ENCODE measurements at regions not wholly inside any gene's neighbourhood (a gene's known extent, or its start where the extent isn't known, plus 50 kb on each side); places are given as distances from the start of the nearest gene placed in this dataset.

DNA sequence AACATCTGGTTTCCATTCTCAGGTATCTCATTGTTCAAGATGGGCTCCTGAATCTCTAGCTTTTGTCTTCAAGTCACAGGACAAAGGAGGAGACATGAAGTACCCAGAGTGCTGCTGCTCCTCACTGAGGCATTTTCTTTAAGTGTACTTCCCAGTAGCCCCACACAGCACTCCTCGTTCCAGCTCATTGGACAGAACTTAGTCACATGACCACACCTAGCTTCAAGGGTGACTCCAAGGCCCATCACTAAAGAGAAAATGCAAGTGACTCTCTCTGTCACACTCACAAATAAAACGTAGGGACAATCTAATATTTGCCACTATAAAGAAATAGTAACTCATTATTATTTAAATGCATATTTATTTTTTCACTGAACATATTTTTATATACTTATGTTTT, 58.3 kb upstream of the NEUROD6 start:
- in situ Hi-C loops (cut with HindIII; ENCODE audit: low sequenced_read_pairs) = no loop called here
- TF ChIP-seq, protein P1, sequence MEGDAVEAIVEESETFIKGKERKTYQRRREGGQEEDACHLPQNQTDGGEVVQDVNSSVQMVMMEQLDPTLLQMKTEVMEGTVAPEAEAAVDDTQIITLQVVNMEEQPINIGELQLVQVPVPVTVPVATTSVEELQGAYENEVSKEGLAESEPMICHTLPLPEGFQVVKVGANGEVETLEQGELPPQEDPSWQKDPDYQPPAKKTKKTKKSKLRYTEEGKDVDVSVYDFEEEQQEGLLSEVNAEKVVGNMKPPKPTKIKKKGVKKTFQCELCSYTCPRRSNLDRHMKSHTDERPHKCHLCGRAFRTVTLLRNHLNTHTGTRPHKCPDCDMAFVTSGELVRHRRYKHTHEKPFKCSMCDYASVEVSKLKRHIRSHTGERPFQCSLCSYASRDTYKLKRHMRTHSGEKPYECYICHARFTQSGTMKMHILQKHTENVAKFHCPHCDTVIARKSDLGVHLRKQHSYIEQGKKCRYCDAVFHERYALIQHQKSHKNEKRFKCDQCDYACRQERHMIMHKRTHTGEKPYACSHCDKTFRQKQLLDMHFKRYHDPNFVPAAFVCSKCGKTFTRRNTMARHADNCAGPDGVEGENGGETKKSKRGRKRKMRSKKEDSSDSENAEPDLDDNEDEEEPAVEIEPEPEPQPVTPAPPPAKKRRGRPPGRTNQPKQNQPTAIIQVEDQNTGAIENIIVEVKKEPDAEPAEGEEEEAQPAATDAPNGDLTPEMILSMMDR (IDR thresholded peaks at IDR 0.05; ENCODE audit: low read depth, low read length, missing control alignments) = no peak
- no peak overlapping the region for H3K4me3 ChIP-seq (ENCODE audit: low read depth, low read length)
- no peak for DNase-seq (ENCODE audit: low read depth)

DNA sequence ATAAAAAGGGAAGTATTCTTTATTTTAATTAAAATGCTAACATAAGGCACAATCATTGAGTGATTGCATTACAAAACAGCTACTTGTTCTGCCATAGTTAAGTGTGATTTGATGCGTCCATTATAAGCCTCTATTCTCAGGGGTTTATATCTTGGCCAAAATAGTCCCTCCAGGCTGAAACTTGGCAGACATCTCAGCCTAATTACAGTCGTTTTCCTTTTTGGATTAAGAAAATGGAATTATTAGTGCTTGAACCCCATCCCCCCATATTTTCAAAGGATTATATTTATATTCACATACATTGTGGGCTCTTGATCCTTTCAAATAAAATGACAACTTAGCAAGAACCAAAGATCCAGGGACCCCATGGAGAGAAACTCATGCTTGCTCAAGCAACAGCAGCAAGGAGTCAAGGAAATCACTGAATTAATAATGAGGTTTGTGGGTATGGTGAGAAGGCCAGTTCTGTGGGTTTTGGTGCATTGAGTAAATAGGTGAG, 66.7 kb upstream of the NEUROD6 start:
- TF ChIP-seq, protein P1 (IDR thresholded peaks at IDR 0.05; ENCODE audit: low read depth, low read length, missing control alignments) = no peak
- H3K4me3 ChIP-seq (ENCODE audit: low read depth, low read length) = no peak overlapping the region
- DNase-seq (ENCODE audit: low read depth) = no peak
- in situ Hi-C loops (cut with HindIII; ENCODE audit: low sequenced_read_pairs) = no loop called here

DNA sequence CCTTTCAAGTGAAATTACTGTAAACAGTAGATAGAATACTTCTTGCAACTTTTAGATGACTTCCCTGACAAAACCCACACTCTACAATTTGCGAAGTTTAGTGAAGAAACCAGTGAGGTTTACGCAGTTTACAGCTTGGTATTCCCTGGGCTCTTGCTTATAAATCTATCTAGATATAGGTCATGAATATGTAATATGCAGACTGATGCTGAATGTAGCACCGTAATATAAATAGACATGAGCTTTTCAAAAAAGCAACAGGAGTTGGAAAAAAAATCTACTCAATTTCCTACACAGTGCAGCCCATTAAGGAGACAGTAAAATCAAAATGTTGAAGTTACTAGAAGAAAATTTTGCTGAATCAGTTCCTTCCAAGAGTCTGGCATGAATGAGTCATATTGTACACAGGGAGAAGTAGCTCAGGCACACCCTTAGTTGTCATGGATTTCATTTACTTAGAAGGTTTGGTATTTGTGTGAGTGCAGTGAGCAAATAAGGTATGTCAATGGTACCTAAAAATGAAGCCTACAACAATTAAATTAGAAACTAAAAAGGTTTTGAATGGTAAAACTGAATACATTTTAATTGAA, 67.7 kb upstream of the NEUROD6 start:
- DNase-seq (ENCODE audit: low read depth) = peak; percentile 26
- in situ Hi-C loops (cut with HindIII; ENCODE audit: low sequenced_read_pairs) = no loop called here
- TF ChIP-seq, protein P1 (IDR thresholded peaks at IDR 0.05; ENCODE audit: low read depth, low read length, missing control alignments) = no peak
- H3K4me3 ChIP-seq (ENCODE audit: low read depth, low read length) = no peak overlapping the region

GRCh38 chr7:31410265-31410664, 69.7 kb upstream of the NEUROD6 start:
- TF ChIP-seq, protein P1 (IDR thresholded peaks at IDR 0.05; ENCODE audit: low read depth, low read length, missing control alignments) = no peak
- DNase-seq (ENCODE audit: low read depth) = no peak
- no peak overlapping the region for H3K4me3 ChIP-seq (ENCODE audit: low read depth, low read length)
- in situ Hi-C loops (cut with HindIII; ENCODE audit: low sequenced_read_pairs) = no loop called here

DNA sequence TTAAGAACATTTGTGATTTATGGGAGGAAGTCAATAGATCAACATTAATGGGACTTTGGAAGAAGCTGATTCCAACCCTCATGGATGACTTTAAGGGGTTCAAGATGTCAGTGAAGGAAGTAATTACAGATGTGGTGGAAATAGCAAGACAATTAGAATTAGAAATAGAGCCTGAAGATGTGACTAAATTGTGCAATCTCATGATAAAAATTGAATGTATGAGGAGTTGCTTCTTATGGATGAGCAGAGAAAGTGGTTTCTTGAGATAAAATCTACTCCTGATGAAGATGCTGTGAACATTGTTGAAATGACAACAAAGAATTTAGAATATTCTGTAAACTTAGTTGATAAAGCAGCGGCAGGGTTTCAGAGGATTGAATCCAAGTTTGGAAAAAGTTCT, 70.9 kb upstream of the NEUROD6 start:
- TF ChIP-seq, protein P1 (IDR thresholded peaks at IDR 0.05; ENCODE audit: low read depth, low read length, missing control alignments) = no peak
- DNase-seq (ENCODE audit: low read depth) = no peak
- in situ Hi-C loops (cut with HindIII; ENCODE audit: low sequenced_read_pairs) = no loop called here

GRCh38 chr7:31413766-31414165, 73.2 kb upstream of the NEUROD6 start:
- in situ Hi-C loops (cut with HindIII; ENCODE audit: low sequenced_read_pairs) = no loop called here
- H3K4me3 ChIP-seq (ENCODE audit: low read depth, low read length) = no peak overlapping the region
- TF ChIP-seq, protein P1 (IDR thresholded peaks at IDR 0.05; ENCODE audit: low read depth, low read length, missing control alignments) = no peak
- no peak for DNase-seq (ENCODE audit: low read depth)

More for the DNA sequence above, 70.9 kb upstream of the NEUROD6 start:
- H3K4me3 ChIP-seq (ENCODE audit: low read depth, low read length) = no peak overlapping the region
